Parathyroid adenoma (tissue), 2 donors: ENCODE measurements at regions not wholly inside any gene's neighbourhood (a gene's known extent, or its start where the extent isn't known, plus 50 kb on each side); places are given as distances from the start of the nearest gene placed in this dataset.

ENCODE experiments used
- H2AFZ ChIP-seq: fragments of 300-600 bp; sonication (generic); one replicate; pipeline ENCODE4 v1.7.0; 2017; ENCODE audit warnings: antibody characterized with exemption, mild to moderate bottlenecking
- H3K27ac ChIP-seq: fragments of 300-600 bp; sonication (generic); one replicate; pipeline ENCODE4 v1.7.0; 2017
- H3K27me3 ChIP-seq: fragments of 300-600 bp; sonication (generic); one replicate; pipeline ENCODE4 v1.7.0; 2017; ENCODE audit warnings: low read length; ENCODE audit not compliant: control insufficient read depth, insufficient read depth
- H3K36me3 ChIP-seq: fragments of 300-600 bp; sonication (generic); one replicate; pipeline ENCODE4 v1.7.0; 2017; ENCODE audit warnings: low read length; ENCODE audit not compliant: control insufficient read depth, insufficient read depth
- H3K4me1 ChIP-seq: fragments of 300-600 bp; sonication (generic); one replicate; pipeline ENCODE4 v1.7.0; 2017; ENCODE audit warnings: control low read depth
- H3K4me2 ChIP-seq: fragments of 300-600 bp; sonication (generic); one replicate; pipeline ENCODE4 v1.7.0; 2017; ENCODE audit warnings: low read length
- H3K4me3 ChIP-seq: fragments of 300-600 bp; sonication (generic); one replicate; pipeline ENCODE4 v1.7.0; 2017; ENCODE audit warnings: low read depth, low read length
- H3K79me2 ChIP-seq: fragments of 300-600 bp; sonication (generic); one replicate; pipeline ENCODE4 v1.7.0; 2017; ENCODE audit warnings: control low read depth
- H3K9ac ChIP-seq: fragments of 300-600 bp; sonication (generic); one replicate; pipeline ENCODE4 v1.7.0; 2017; ENCODE audit warnings: mild to moderate bottlenecking
- H3K9me3 ChIP-seq: fragments of 300-600 bp; sonication (generic); one replicate; pipeline ENCODE4 v1.7.0; 2017; ENCODE audit warnings: low read length; ENCODE audit not compliant: control insufficient read depth
- CTCF ChIP-seq: fragments of 300-600 bp; sonication (generic); IDR thresholded peaks from one replicate; pipeline ENCODE4 v1.7.0; 2017; ENCODE audit warnings: antibody characterized with exemption, mild to moderate bottlenecking
- donor health status: primary hyperparathyroidism.

- no peak overlapping the region for H3K9ac ChIP-seq
- no peaks in the 10 kb centered on the region for H3K4me1 ChIP-seq
- no peaks in the 10 kb centered on the region for H3K79me2 ChIP-seq
- no peak for TF ChIP-seq CTCF
- no peak overlapping the region for H3K4me3 ChIP-seq
- no peak overlapping the region for H2AFZ ChIP-seq
- H3K27ac ChIP-seq, result no peak overlapping the region
- H3K36me3 ChIP-seq, result no peaks in the 10 kb centered on the region
- no peaks in the 10 kb centered on the region for H3K9me3 ChIP-seq
- H3K27me3 ChIP-seq, result no peaks in the 10 kb centered on the region
- H3K4me2 ChIP-seq, result no peak overlapping the region
These were observed 868.7 kb downstream of the BCL11A start for GRCh38 chr2:59684771-59685166.

GRCh38 chr2:59684116-59684770 lies 869.2 kb downstream of the BCL11A start:
- Histone ChIP-seq H3K79me2 (no peaks in the 10 kb centered on the region), H3K9me3 (no peaks in the 10 kb centered on the region), H3K9ac (no peak overlapping the region), H3K4me1 (no peaks in the 10 kb centered on the region), H3K4me2 (no peak overlapping the region), H3K4me3 (no peak overlapping the region), H3K36me3 (no peaks in the 10 kb centered on the region), H3K27ac (no peak overlapping the region), H2AFZ (no peak overlapping the region), H3K27me3 (no peaks in the 10 kb centered on the region)
- TF ChIP-seq CTCF, result no peak

GRCh38 chr2:59680863-59681262 lies 872.6 kb downstream of the BCL11A start:
- no peak overlapping the region for H3K27ac ChIP-seq
- no peak for TF ChIP-seq CTCF
- H3K4me2 ChIP-seq, result no peak overlapping the region
- no peaks in the 10 kb centered on the region for H3K4me1 ChIP-seq
- no peaks in the 10 kb centered on the region for H3K36me3 ChIP-seq
- H3K27me3 ChIP-seq, result no peaks in the 10 kb centered on the region
- H3K4me3 ChIP-seq, result no peak overlapping the region
- no peak overlapping the region for H3K9ac ChIP-seq
- H3K79me2 ChIP-seq, result no peaks in the 10 kb centered on the region
- no peak overlapping the region for H2AFZ ChIP-seq
- H3K9me3 ChIP-seq, result no peaks in the 10 kb centered on the region

- Histone ChIP-seq H3K79me2 (no peaks in the 10 kb centered on the region), H3K4me3 (no peak overlapping the region)
- no peak for TF ChIP-seq CTCF
These were observed 876.3 kb downstream of the BCL11A start for GRCh38 chr2:59677158-59677557.

GRCh38 chr2:59674100-59674499 lies 879.4 kb downstream of the BCL11A start:
- no peak overlapping the region for H3K9ac ChIP-seq
- H3K79me2 ChIP-seq, result no peaks in the 10 kb centered on the region
- H3K27ac ChIP-seq, result no peak overlapping the region
- no peak overlapping the region for H2AFZ ChIP-seq
- no peaks in the 10 kb centered on the region for H3K9me3 ChIP-seq
- H3K4me3 ChIP-seq, result no peak overlapping the region
- no peaks in the 10 kb centered on the region for H3K27me3 ChIP-seq
- TF ChIP-seq CTCF, result no peak
- H3K36me3 ChIP-seq, result no peaks in the 10 kb centered on the region
- no peak overlapping the region for H3K4me2 ChIP-seq
- H3K4me1 ChIP-seq, result no peaks in the 10 kb centered on the region

More at GRCh38 chr2:59677158-59677557, 876.3 kb downstream of the BCL11A start:
- H3K9me3 ChIP-seq, result no peaks in the 10 kb centered on the region
- no peak overlapping the region for H3K4me2 ChIP-seq
- H3K27ac ChIP-seq, result no peak overlapping the region
- H3K9ac ChIP-seq, result no peak overlapping the region
- no peaks in the 10 kb centered on the region for H3K4me1 ChIP-seq
- no peaks in the 10 kb centered on the region for H3K27me3 ChIP-seq
- H3K36me3 ChIP-seq, result no peaks in the 10 kb centered on the region
- H2AFZ ChIP-seq, result no peak overlapping the region
